CD4-positive, alpha-beta T cell (primary cell): ENCODE measurements at regions not wholly inside any gene's neighbourhood (a gene's known extent, or its start where the extent isn't known, plus 50 kb on each side); places are given as distances from the start of the nearest gene placed in this dataset.

Source experiments
- ATAC-seq: fragments of 200-7000 bp; cut with Tn5 transposase; one replicate; pipeline ENCODE4 v1.10.0; 2022; ENCODE audit warnings: mild to moderate bottlenecking; ENCODE audit not compliant: poor library complexity
- CTCF ChIA-PET: fragments of 350-600 bp; sonication (Branson Sonifier 250); formaldehyde crosslinking; loops from one replicate; lab custom pipeline; 2021; ENCODE audit warnings: antibody characterized with exemption, inconsistent platforms; lab: Charles Lee
- POLR2A ChIA-PET: fragments of 350-600 bp; sonication (Branson Sonifier 250); formaldehyde crosslinking; loops from one replicate; lab custom pipeline; 2021; ENCODE audit warnings: antibody characterized with exemption, inconsistent platforms; lab: Charles Lee
- DNase-seq, 14 experiments: peaks; one replicate each; pipeline ENCODE4 v3.0.0-alpha.2; 2013 to 2020; ENCODE audit warnings: mixed read lengths in 2 of 14
- H3K27ac ChIP-seq, 2 donors: one replicate each; pipeline versions ENCODE4 v1.5.1 to v1.7.0; 2013; ENCODE audit warnings: low read length in 2 of 2, low read depth in 1 of 2, mild to moderate bottlenecking in 1 of 2
- H3K27me3 ChIP-seq, 2 experiments: 1 replicate in 1 of 2; 2 replicates in 1 of 2; pipeline versions ENCODE4 v1.6.1 to v1.7.0; 2013; ENCODE audit warnings: low read length in 2 of 2, control low read depth in 1 of 2, mild to moderate bottlenecking in 1 of 2, moderate library complexity in 1 of 2; ENCODE audit not compliant: insufficient read depth in 2 of 2, control insufficient read depth in 1 of 2
- H3K36me3 ChIP-seq: one replicate; pipeline ENCODE4 v1.6.1; 2013; ENCODE audit warnings: low read length, control low read depth; ENCODE audit not compliant: insufficient read depth
- H3K4me1 ChIP-seq: one replicate; pipeline ENCODE4 v1.6.1; 2013; ENCODE audit warnings: low read length, control low read depth; ENCODE audit not compliant: insufficient read depth
- H3K4me3 ChIP-seq: one replicate; pipeline ENCODE4 v1.5.1; 2013; ENCODE audit warnings: mild to moderate bottlenecking, low read length, moderate library complexity
- H3K9me3 ChIP-seq, 2 experiments: 1 replicate in 1 of 2; 2 replicates in 1 of 2; pipeline versions ENCODE4 v1.6.1 to v1.7.0; 2013; ENCODE audit warnings: low read length in 2 of 2, mild to moderate bottlenecking in 2 of 2, control low read depth in 1 of 2, moderate library complexity in 1 of 2; ENCODE audit not compliant: control insufficient read depth in 1 of 2, insufficient read depth in 1 of 2
- H3K27ac Mint-ChIP-seq: one replicate; pipeline ENCODE4 v1.8.0; 2020; ENCODE audit warnings: mixed read lengths
- H3K27me3 Mint-ChIP-seq: one replicate; pipeline ENCODE4 v1.8.0; 2021; ENCODE audit warnings: mixed read lengths
- H3K36me3 Mint-ChIP-seq: one replicate; pipeline ENCODE4 v1.8.0; 2021; ENCODE audit warnings: low read depth, mixed read lengths
- H3K4me1 Mint-ChIP-seq: one replicate; pipeline ENCODE4 v1.8.0; 2021; ENCODE audit warnings: low read depth, mixed read lengths
- H3K4me3 Mint-ChIP-seq: one replicate; pipeline ENCODE4 v1.8.0; 2020; ENCODE audit warnings: mild to moderate bottlenecking, mixed read lengths
- H3K9me3 Mint-ChIP-seq: one replicate; pipeline ENCODE4 v1.8.0; 2020; ENCODE audit warnings: mixed read lengths
- intact Hi-C, 2 experiments: fragments of 100-400 bp; cut with DNase I in 1 of 2; cut with micrococcal nuclease in 1 of 2; formaldehyde crosslinking; loops; one replicate each; pipeline versions ENCODE4 v1.15.1 to v1.9.0; 2023 to 2025; cut with DNase I, micrococcal nuclease
- TF ChIP-seq, protein P1 (sequence below): fragments of 200-600 bp; IDR thresholded peaks from one replicate; pipeline ENCODE4 v1.8.0; 2022; ENCODE audit warnings: antibody characterized with exemption, mild to moderate bottlenecking

DNA sequence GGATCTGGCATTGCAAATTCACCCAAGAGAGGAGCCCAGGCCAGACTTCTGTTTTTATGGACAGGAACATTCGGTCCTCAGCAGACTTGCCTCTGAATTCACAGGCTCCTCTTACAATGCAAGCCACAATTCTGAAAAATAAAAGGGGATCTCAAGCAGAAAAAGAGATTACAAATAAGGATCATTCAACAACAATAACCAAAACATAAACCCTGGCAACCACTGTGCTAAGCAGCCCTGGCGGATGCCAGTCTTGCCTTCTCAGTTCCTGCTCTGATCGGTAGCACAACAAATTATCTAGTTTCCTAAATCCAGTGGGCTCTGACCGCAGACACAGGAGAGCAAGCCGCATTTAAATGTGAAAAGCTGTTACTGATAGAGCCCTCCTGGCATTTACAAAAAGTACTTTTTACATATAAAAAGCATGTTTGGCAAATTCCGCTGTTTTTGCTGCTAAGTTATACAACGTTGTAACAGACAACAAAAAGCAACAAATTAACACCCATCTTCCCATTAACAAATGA is 123.4 kb upstream of the FOXD3 start:
- ChIA-PET CTCF (no interaction called here), POLR2A (no interaction called here)
- H3K4me1 Mint-ChIP-seq, result no peaks in the 10 kb centered on the region
- Histone ChIP-seq H3K4me1 (no peaks in the 10 kb centered on the region), H3K27me3 (peaks cover 0 to 3% of the 10 kb centered on the region in 2 experiments), H3K27ac (no peak overlapping the region), H3K36me3 (no peaks in the 10 kb centered on the region), H3K9me3 (no peaks in the 10 kb centered on the region), H3K4me3 (no peak overlapping the region)
- no peaks in the 10 kb centered on the region for H3K9me3 Mint-ChIP-seq
- no peak for ATAC-seq
- H3K4me3 Mint-ChIP-seq, result no peak overlapping the region
- no peaks in the 10 kb centered on the region for H3K36me3 Mint-ChIP-seq
- no peak overlapping the region for H3K27ac Mint-ChIP-seq
- no peak for DNase-seq
- intact Hi-C loops, result no loop called here
- H3K27me3 Mint-ChIP-seq, result peaks cover 17% of the 10 kb centered on the region
- TF ChIP-seq, protein P1, sequence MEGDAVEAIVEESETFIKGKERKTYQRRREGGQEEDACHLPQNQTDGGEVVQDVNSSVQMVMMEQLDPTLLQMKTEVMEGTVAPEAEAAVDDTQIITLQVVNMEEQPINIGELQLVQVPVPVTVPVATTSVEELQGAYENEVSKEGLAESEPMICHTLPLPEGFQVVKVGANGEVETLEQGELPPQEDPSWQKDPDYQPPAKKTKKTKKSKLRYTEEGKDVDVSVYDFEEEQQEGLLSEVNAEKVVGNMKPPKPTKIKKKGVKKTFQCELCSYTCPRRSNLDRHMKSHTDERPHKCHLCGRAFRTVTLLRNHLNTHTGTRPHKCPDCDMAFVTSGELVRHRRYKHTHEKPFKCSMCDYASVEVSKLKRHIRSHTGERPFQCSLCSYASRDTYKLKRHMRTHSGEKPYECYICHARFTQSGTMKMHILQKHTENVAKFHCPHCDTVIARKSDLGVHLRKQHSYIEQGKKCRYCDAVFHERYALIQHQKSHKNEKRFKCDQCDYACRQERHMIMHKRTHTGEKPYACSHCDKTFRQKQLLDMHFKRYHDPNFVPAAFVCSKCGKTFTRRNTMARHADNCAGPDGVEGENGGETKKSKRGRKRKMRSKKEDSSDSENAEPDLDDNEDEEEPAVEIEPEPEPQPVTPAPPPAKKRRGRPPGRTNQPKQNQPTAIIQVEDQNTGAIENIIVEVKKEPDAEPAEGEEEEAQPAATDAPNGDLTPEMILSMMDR, result no peak

DNA sequence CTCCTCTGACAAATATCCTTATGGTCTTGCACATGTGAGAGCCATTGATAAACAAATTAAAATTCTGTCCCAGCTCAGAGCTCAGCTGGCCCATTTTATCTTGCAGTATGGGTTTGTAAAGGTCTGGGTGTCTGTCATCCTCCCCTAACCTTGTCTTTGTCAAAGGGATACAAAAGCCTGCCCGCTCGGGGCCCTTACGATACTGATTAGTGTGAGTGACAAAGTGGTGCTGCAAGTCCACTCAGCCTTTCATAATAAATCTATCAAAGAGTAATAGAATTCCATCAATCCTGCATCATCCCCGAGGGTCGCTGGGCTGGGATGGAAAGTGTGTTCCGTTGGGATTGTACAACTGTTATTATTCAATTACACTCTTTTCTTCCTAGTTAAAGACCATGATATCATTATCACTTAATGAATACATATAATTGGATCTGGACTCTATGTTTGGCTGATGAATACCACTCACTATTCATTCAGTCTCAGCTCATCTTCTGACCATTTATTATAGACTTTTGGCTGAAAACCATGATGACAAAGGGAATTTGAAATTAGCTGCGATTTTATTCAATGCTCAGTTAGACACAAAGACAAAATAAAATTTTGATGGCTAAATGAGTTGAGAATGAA is 122.5 kb upstream of the FOXD3 start:
- intact Hi-C loops, result no loop called here
- peaks cover 16% of the 10 kb centered on the region for H3K27me3 Mint-ChIP-seq
- H3K27ac ChIP-seq, result no peak overlapping the region

DNA sequence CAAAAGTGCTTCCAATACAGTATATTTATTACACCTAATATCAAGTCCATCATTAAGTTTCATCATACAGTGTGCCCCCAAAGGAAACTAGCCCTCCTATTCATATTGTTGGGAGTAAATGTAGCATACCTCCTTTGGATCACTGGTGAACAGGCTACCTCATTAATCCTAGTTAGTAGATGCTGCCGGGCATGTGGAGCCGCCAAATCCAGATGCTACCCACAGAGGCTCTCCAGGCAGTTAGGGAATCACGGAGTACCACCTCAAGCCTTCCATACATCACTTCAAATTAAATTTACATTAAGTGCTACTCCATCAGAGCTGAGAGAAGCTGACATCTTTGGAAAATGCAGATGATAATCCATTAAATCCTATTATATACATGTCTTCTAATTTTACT is 121.7 kb upstream of the FOXD3 start:
- H3K36me3 Mint-ChIP-seq, result no peaks in the 10 kb centered on the region
- Histone ChIP-seq H3K36me3 (no peaks in the 10 kb centered on the region), H3K9me3 (no peaks in the 10 kb centered on the region), H3K27me3 (peaks cover 0 to 3% of the 10 kb centered on the region in 2 experiments), H3K4me1 (no peaks in the 10 kb centered on the region), H3K27ac (no peak overlapping the region), H3K4me3 (no peak overlapping the region)
- no peaks in the 10 kb centered on the region for H3K4me1 Mint-ChIP-seq
- TF ChIP-seq, protein P1, result no peak
- no peak overlapping the region for H3K27ac Mint-ChIP-seq
- H3K4me3 Mint-ChIP-seq, result no peak overlapping the region
- DNase-seq (no peak), ATAC-seq (no peak)
- CTCF ChIA-PET, result no interaction called here
- intact Hi-C loops, result no loop called here
- POLR2A ChIA-PET, result no interaction called here
- H3K9me3 Mint-ChIP-seq, result no peaks in the 10 kb centered on the region
- peaks cover 15% of the 10 kb centered on the region for H3K27me3 Mint-ChIP-seq

More for the DNA sequence above, 122.5 kb upstream of the FOXD3 start:
- CTCF ChIA-PET, result no interaction called here
- ATAC-seq, result no peak
- TF ChIP-seq, protein P1, result no peak
- H3K9me3 Mint-ChIP-seq, result no peaks in the 10 kb centered on the region
- POLR2A ChIA-PET, result no interaction called here
- no peak overlapping the region for H3K27ac Mint-ChIP-seq
- DNase-seq, result no peak
- Histone ChIP-seq H3K36me3 (no peaks in the 10 kb centered on the region), H3K4me1 (no peaks in the 10 kb centered on the region), H3K4me3 (no peak overlapping the region), H3K27me3 (peaks cover 0 to 3% of the 10 kb centered on the region in 2 experiments), H3K9me3 (no peaks in the 10 kb centered on the region)
- no peaks in the 10 kb centered on the region for H3K4me1 Mint-ChIP-seq
- no peaks in the 10 kb centered on the region for H3K36me3 Mint-ChIP-seq
- no peak overlapping the region for H3K4me3 Mint-ChIP-seq
